ENCODE measurements at regions not wholly inside any gene's neighbourhood (a gene's known extent, or its start where the extent isn't known, plus 50 kb on each side); places are given as distances from the start of the nearest gene placed in this dataset.
"Not testable (repeated sequence)": the region's sequence is repeated elsewhere in the genome, so short reads cannot be mapped to it uniquely, and the experiment has no call there.

- ATAC-seq (ENCODE audit: poor library complexity) (no peak), DNase-seq (no peak)
- intact Hi-C loops (cut with DNase I), result no loop called here
Measured at GRCh38 chr7:10401793-10402192, 571.9 kb upstream of the PHF14 start.

- DNase-seq (no peak), ATAC-seq (ENCODE audit: poor library complexity) (no peak)
- intact Hi-C loops (cut with DNase I), result loop anchor here (10.0 kb wide), 1 partner anchor 388 kb away; no protein-coding TSS in a partner anchor
Measured at GRCh38 chr7:10412422-10413019, 561.2 kb upstream of the PHF14 start.

GRCh38 chr7:10418985-10419384, 554.7 kb upstream of the PHF14 start:
- ATAC-seq (ENCODE audit: poor library complexity) (no peak), DNase-seq (no peak)
- intact Hi-C loops (cut with DNase I), result loop anchor here (10.0 kb wide), 1 partner anchor 394 kb away; no protein-coding TSS in a partner anchor

GRCh38 chr7:10429031-10429430, 544.6 kb upstream of the PHF14 start:
- DNase-seq (no peak), ATAC-seq (ENCODE audit: poor library complexity) (no peak)
- intact Hi-C loops (cut with DNase I), result no loop called here

GRCh38 chr7:10429511-10429910, 544.2 kb upstream of the PHF14 start:
- no peak for ATAC-seq (ENCODE audit: poor library complexity)
- intact Hi-C loops (cut with DNase I), result no loop called here
- no peak for DNase-seq

- intact Hi-C loops (cut with DNase I), result no loop called here
- DNase-seq (no peak), ATAC-seq (ENCODE audit: poor library complexity) (no peak)
Measured at GRCh38 chr7:10436302-10436701, 537.4 kb upstream of the PHF14 start.

- ATAC-seq (ENCODE audit: poor library complexity) (no peak), DNase-seq (no peak)
- intact Hi-C loops (cut with DNase I), result no loop called here
Measured at GRCh38 chr7:10439027-10439426, 534.6 kb upstream of the PHF14 start.

GRCh38 chr7:10455936-10456335, 517.7 kb upstream of the PHF14 start:
- intact Hi-C loops (cut with DNase I), result no loop called here
- DNase-seq, result no peak
- ATAC-seq (ENCODE audit: poor library complexity), result no peak

GRCh38 chr7:10460474-10460873, 513.2 kb upstream of the PHF14 start:
- DNase-seq, result no peak
- no peak for ATAC-seq (ENCODE audit: poor library complexity)
- intact Hi-C loops (cut with DNase I), result no loop called here

- DNase-seq (no peak), ATAC-seq (ENCODE audit: poor library complexity) (no peak)
Measured at GRCh38 chr7:10463701-10464100, 510.0 kb upstream of the PHF14 start.

GRCh38 chr7:10465536-10465935, 508.1 kb upstream of the PHF14 start:
- DNase-seq; ATAC-seq (ENCODE audit: poor library complexity); intact Hi-C loops (cut with DNase I): not testable (repeated sequence)

More at GRCh38 chr7:10463701-10464100, 510.0 kb upstream of the PHF14 start:
- intact Hi-C loops (cut with DNase I), result no loop called here

- DNase-seq (no peak), ATAC-seq (ENCODE audit: poor library complexity) (no peak)
- intact Hi-C loops (cut with DNase I), result no loop called here
Measured at GRCh38 chr7:10468908-10469307, 504.8 kb upstream of the PHF14 start.

- ATAC-seq (ENCODE audit: poor library complexity), result no peak
- intact Hi-C loops (cut with DNase I), result no loop called here
- no peak for DNase-seq
Measured at GRCh38 chr7:10469476-10469875, 504.2 kb upstream of the PHF14 start.

GRCh38 chr7:10471280-10472058, 502.2 kb upstream of the PHF14 start:
- ATAC-seq (ENCODE audit: poor library complexity), result no peak
- intact Hi-C loops (cut with DNase I), result no loop called here
- no peak for DNase-seq

- intact Hi-C loops (cut with DNase I), result no loop called here
- no peak for DNase-seq
- no peak for ATAC-seq (ENCODE audit: poor library complexity)
Measured at GRCh38 chr7:10472115-10472514, 501.6 kb upstream of the PHF14 start.

GRCh38 chr7:10473569-10473968, 500.1 kb upstream of the PHF14 start:
- DNase-seq (no peak), ATAC-seq (ENCODE audit: poor library complexity) (no peak)
- intact Hi-C loops (cut with DNase I), result no loop called here

- intact Hi-C loops (cut with DNase I), result no loop called here
- DNase-seq, result no peak
- no peak for ATAC-seq (ENCODE audit: poor library complexity)
Measured at GRCh38 chr7:10474048-10474447, 499.6 kb upstream of the PHF14 start.

- ATAC-seq (ENCODE audit: poor library complexity) (no peak), DNase-seq (no peak)
- intact Hi-C loops (cut with DNase I), result no loop called here
Measured at GRCh38 chr7:10475940-10476641, 497.6 kb upstream of the PHF14 start.

- intact Hi-C loops (cut with DNase I), result no loop called here
- no peak for DNase-seq
- ATAC-seq (ENCODE audit: poor library complexity), result no peak
Measured at GRCh38 chr7:10476642-10477041, 497.0 kb upstream of the PHF14 start.

GRCh38 chr7:10483671-10484070, 490.0 kb upstream of the PHF14 start:
- intact Hi-C loops (cut with DNase I), result no loop called here
- no peak for ATAC-seq (ENCODE audit: poor library complexity)
- DNase-seq, result no peak
